CD4-positive, alpha-beta T cell (primary cell): ENCODE measurements at regions not wholly inside any gene's neighbourhood (a gene's known extent, or its start where the extent isn't known, plus 50 kb on each side); places are given as distances from the start of the nearest gene placed in this dataset.

ENCODE experiments used
- ATAC-seq: fragments of 200-7000 bp; cut with Tn5 transposase; one replicate; pipeline ENCODE4 v1.10.0; 2022; ENCODE audit warnings: mild to moderate bottlenecking; ENCODE audit not compliant: poor library complexity
- CTCF ChIA-PET: fragments of 350-600 bp; sonication (Branson Sonifier 250); formaldehyde crosslinking; loops from one replicate; lab custom pipeline; 2021; ENCODE audit warnings: antibody characterized with exemption, inconsistent platforms; lab: Charles Lee
- POLR2A ChIA-PET: fragments of 350-600 bp; sonication (Branson Sonifier 250); formaldehyde crosslinking; loops from one replicate; lab custom pipeline; 2021; ENCODE audit warnings: antibody characterized with exemption, inconsistent platforms; lab: Charles Lee
- DNase-seq, 14 experiments: peaks; one replicate each; pipeline ENCODE4 v3.0.0-alpha.2; 2013 to 2020; ENCODE audit warnings: mixed read lengths in 2 of 14
- H3K27ac ChIP-seq, 2 donors: one replicate each; pipeline versions ENCODE4 v1.5.1 to v1.7.0; 2013; ENCODE audit warnings: low read length in 2 of 2, low read depth in 1 of 2, mild to moderate bottlenecking in 1 of 2
- H3K27me3 ChIP-seq, 2 experiments: 1 replicate in 1 of 2; 2 replicates in 1 of 2; pipeline versions ENCODE4 v1.6.1 to v1.7.0; 2013; ENCODE audit warnings: low read length in 2 of 2, control low read depth in 1 of 2, mild to moderate bottlenecking in 1 of 2, moderate library complexity in 1 of 2; ENCODE audit not compliant: insufficient read depth in 2 of 2, control insufficient read depth in 1 of 2
- H3K36me3 ChIP-seq: one replicate; pipeline ENCODE4 v1.6.1; 2013; ENCODE audit warnings: low read length, control low read depth; ENCODE audit not compliant: insufficient read depth
- H3K4me1 ChIP-seq: one replicate; pipeline ENCODE4 v1.6.1; 2013; ENCODE audit warnings: low read length, control low read depth; ENCODE audit not compliant: insufficient read depth
- H3K4me3 ChIP-seq: one replicate; pipeline ENCODE4 v1.5.1; 2013; ENCODE audit warnings: mild to moderate bottlenecking, low read length, moderate library complexity
- H3K9me3 ChIP-seq, 2 experiments: 1 replicate in 1 of 2; 2 replicates in 1 of 2; pipeline versions ENCODE4 v1.6.1 to v1.7.0; 2013; ENCODE audit warnings: low read length in 2 of 2, mild to moderate bottlenecking in 2 of 2, control low read depth in 1 of 2, moderate library complexity in 1 of 2; ENCODE audit not compliant: control insufficient read depth in 1 of 2, insufficient read depth in 1 of 2
- H3K27ac Mint-ChIP-seq: one replicate; pipeline ENCODE4 v1.8.0; 2020; ENCODE audit warnings: mixed read lengths
- H3K27me3 Mint-ChIP-seq: one replicate; pipeline ENCODE4 v1.8.0; 2021; ENCODE audit warnings: mixed read lengths
- H3K36me3 Mint-ChIP-seq: one replicate; pipeline ENCODE4 v1.8.0; 2021; ENCODE audit warnings: low read depth, mixed read lengths
- H3K4me1 Mint-ChIP-seq: one replicate; pipeline ENCODE4 v1.8.0; 2021; ENCODE audit warnings: low read depth, mixed read lengths
- H3K4me3 Mint-ChIP-seq: one replicate; pipeline ENCODE4 v1.8.0; 2020; ENCODE audit warnings: mild to moderate bottlenecking, mixed read lengths
- H3K9me3 Mint-ChIP-seq: one replicate; pipeline ENCODE4 v1.8.0; 2020; ENCODE audit warnings: mixed read lengths
- intact Hi-C, 2 experiments: fragments of 100-400 bp; cut with DNase I in 1 of 2; cut with micrococcal nuclease in 1 of 2; formaldehyde crosslinking; loops; one replicate each; pipeline versions ENCODE4 v1.15.1 to v1.9.0; 2023 to 2025; cut with DNase I, micrococcal nuclease
- TF ChIP-seq, protein P1 (sequence below): fragments of 200-600 bp; IDR thresholded peaks from one replicate; pipeline ENCODE4 v1.8.0; 2022; ENCODE audit warnings: antibody characterized with exemption, mild to moderate bottlenecking

DNA sequence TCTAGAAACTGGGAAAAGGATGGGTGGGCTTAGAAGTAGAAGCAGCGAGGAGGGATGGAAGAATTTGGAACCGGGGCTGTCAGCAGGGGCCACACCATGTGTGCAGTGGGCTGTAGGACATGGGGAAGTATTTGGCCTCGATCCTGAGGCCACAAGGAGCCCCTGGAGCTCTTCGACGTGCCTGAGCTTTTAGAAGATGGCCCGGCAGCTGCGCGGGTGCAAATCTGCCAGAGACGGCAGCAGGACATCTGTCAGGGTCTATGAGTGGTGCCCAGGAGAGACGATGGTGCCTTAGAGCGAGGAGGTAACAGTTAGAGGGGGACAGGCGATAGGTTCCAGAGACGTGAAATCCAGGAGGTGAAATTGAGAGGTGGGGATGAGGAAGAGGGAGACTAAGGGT, 321.1 kb downstream of the UACA start:
- Mint-ChIP-seq H3K4me3 (no peak overlapping the region), H3K36me3 (no peaks in the 10 kb centered on the region), H3K27ac (no peak overlapping the region), H3K27me3 (peaks cover 28% of the 10 kb centered on the region), H3K4me1 (peaks cover 11% of the 10 kb centered on the region), H3K9me3 (no peaks in the 10 kb centered on the region)
- intact Hi-C loops, result no loop called here
- no peak overlapping the region for H3K4me3 ChIP-seq
- peaks cover 14% of the 10 kb centered on the region for H3K4me1 ChIP-seq
- POLR2A ChIA-PET, result no interaction called here
- CTCF ChIA-PET, result no interaction called here
- H3K27ac ChIP-seq, result no peak overlapping the region
- H3K9me3 ChIP-seq, result no peaks in the 10 kb centered on the region
- peaks cover 4 to 12% of the 10 kb centered on the region in 2 experiments for H3K27me3 ChIP-seq
- DNase-seq, result no peak
- TF ChIP-seq, protein P1, sequence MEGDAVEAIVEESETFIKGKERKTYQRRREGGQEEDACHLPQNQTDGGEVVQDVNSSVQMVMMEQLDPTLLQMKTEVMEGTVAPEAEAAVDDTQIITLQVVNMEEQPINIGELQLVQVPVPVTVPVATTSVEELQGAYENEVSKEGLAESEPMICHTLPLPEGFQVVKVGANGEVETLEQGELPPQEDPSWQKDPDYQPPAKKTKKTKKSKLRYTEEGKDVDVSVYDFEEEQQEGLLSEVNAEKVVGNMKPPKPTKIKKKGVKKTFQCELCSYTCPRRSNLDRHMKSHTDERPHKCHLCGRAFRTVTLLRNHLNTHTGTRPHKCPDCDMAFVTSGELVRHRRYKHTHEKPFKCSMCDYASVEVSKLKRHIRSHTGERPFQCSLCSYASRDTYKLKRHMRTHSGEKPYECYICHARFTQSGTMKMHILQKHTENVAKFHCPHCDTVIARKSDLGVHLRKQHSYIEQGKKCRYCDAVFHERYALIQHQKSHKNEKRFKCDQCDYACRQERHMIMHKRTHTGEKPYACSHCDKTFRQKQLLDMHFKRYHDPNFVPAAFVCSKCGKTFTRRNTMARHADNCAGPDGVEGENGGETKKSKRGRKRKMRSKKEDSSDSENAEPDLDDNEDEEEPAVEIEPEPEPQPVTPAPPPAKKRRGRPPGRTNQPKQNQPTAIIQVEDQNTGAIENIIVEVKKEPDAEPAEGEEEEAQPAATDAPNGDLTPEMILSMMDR, result no peak
- ATAC-seq, result no peak
- H3K36me3 ChIP-seq, result no peaks in the 10 kb centered on the region

DNA sequence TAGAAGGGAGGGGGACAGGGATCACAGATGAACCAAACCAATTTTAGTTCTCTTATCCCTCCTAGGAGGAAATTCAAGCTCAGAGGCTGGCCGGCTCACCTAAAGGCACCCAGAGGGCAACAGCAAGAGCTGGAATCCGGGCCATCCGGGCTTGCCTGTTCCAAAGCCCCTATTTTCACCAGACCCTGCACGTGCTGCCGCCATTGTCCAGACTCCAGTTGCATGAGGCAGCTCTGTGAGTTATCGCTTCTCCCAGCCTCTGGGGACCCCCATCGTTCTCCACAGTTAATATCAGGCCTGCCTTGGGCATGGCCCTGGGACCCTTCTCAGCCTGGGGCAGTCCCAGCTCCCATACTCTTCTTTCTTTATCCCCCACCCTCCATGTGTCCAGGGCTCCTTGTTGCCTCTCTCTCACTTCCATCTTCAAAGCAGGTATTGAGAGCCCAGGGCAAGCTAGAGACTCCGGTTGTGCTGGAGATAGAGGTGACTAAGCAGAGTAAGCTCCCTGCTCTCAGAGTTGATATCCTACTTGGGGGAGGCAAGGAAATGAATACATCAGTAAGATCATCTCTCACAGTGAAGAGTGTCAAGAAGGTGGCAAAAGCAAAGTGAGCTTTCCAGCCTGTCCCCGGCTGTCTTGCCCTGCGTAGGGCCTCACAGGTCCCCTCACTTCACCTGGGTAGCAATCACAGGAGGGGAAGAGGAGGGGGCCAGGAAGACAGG, 322.8 kb downstream of the UACA start:
- ChIA-PET CTCF (no interaction called here), POLR2A (interaction anchor here (0.6 kb wide), 1 partner anchor 20 kb away, joined by 3 read pairs; no protein-coding TSS in a partner anchor)
- no peaks in the 10 kb centered on the region for H3K36me3 Mint-ChIP-seq
- intact Hi-C loops, result no loop called here
- no peak overlapping the region for H3K27ac Mint-ChIP-seq
- DNase-seq (no peak), ATAC-seq (no peak)
- H3K9me3 ChIP-seq, result no peaks in the 10 kb centered on the region
- peaks cover 16% of the 10 kb centered on the region for H3K4me1 Mint-ChIP-seq
- H3K4me3 ChIP-seq, result no peak overlapping the region
- H3K27me3 Mint-ChIP-seq, result peaks cover 24% of the 10 kb centered on the region
- no peaks in the 10 kb centered on the region for H3K36me3 ChIP-seq
- no peak overlapping the region for H3K27ac ChIP-seq
- TF ChIP-seq, protein P1, result no peak
- peaks cover 4 to 12% of the 10 kb centered on the region in 2 experiments for H3K27me3 ChIP-seq
- no peak overlapping the region for H3K4me3 Mint-ChIP-seq
- peaks cover 15% of the 10 kb centered on the region for H3K4me1 ChIP-seq
- H3K9me3 Mint-ChIP-seq, result no peaks in the 10 kb centered on the region

DNA sequence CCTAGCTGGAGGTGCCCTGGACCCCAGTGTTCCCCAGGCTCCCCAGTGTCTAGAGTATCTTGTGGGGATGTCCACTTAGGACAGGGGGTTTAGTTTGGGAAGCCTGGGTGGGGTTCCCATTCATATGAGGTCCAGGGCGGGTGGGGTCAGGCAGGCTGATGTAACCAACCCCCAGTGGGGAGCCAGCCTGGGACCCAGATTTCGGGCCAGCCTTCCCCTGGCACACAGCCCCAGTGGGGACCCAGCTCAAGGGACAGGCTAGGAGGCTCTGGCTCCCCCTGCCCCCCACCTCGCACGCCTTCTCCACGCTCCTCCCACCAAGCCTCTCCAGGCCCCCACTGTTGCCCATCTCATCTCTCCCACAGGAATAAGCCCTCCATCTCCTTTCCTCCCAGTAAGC, 323.5 kb downstream of the UACA start:
- no peak for DNase-seq
- Mint-ChIP-seq H3K27ac (no peak overlapping the region), H3K36me3 (no peaks in the 10 kb centered on the region), H3K27me3 (peaks cover 24% of the 10 kb centered on the region), H3K4me3 (no peak overlapping the region), H3K4me1 (peaks cover 23% of the 10 kb centered on the region), H3K9me3 (no peaks in the 10 kb centered on the region)
- TF ChIP-seq, protein P1, result no peak
- CTCF ChIA-PET, result no interaction called here
- no peak for ATAC-seq
- POLR2A ChIA-PET, result interaction anchor here (0.6 kb wide), 1 partner anchor 19 kb away, joined by 3 read pairs; no protein-coding TSS in a partner anchor
- Histone ChIP-seq H3K36me3 (no peaks in the 10 kb centered on the region), H3K27ac (no peak overlapping the region), H3K4me1 (peaks cover 22% of the 10 kb centered on the region), H3K4me3 (no peak overlapping the region), H3K27me3 (peaks cover 4 to 12% of the 10 kb centered on the region in 2 experiments), H3K9me3 (no peaks in the 10 kb centered on the region)
- intact Hi-C loops, result no loop called here
